ENCODE measurements at regions not wholly inside any gene's neighbourhood (a gene's known extent, or its start where the extent isn't known, plus 50 kb on each side); places are given as distances from the start of the nearest gene placed in this dataset.

- no peak for ATAC-seq
- ChIA-PET POLR2A (no interaction called here), CTCF (no interaction called here)
- no peaks in the 10 kb centered on the region for H3K4me1 Mint-ChIP-seq (ENCODE audit: low read depth)
- no peak for DNase-seq
- H3K36me3 Mint-ChIP-seq (ENCODE audit: low read depth), result no peaks in the 10 kb centered on the region
- intact Hi-C loops (cut with micrococcal nuclease), result no loop called here
- no peak overlapping the region for H3K4me3 Mint-ChIP-seq
- H3K9me3 Mint-ChIP-seq, result no peaks in the 10 kb centered on the region
- H3K27ac Mint-ChIP-seq, result no peak overlapping the region
- TF ChIP-seq, protein P1, sequence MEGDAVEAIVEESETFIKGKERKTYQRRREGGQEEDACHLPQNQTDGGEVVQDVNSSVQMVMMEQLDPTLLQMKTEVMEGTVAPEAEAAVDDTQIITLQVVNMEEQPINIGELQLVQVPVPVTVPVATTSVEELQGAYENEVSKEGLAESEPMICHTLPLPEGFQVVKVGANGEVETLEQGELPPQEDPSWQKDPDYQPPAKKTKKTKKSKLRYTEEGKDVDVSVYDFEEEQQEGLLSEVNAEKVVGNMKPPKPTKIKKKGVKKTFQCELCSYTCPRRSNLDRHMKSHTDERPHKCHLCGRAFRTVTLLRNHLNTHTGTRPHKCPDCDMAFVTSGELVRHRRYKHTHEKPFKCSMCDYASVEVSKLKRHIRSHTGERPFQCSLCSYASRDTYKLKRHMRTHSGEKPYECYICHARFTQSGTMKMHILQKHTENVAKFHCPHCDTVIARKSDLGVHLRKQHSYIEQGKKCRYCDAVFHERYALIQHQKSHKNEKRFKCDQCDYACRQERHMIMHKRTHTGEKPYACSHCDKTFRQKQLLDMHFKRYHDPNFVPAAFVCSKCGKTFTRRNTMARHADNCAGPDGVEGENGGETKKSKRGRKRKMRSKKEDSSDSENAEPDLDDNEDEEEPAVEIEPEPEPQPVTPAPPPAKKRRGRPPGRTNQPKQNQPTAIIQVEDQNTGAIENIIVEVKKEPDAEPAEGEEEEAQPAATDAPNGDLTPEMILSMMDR (IDR thresholded peaks at IDR 0.05), result no peak
- H3K27me3 Mint-ChIP-seq, result no peaks in the 10 kb centered on the region
These were observed 931.0 kb downstream of the NCAM2 start for GRCh38 chr21:21929226-21929625.

GRCh38 chr21:21929789-21930188 lies 931.6 kb downstream of the NCAM2 start:
- DNase-seq (no peak), ATAC-seq (no peak)
- intact Hi-C loops (cut with micrococcal nuclease), result no loop called here
- Mint-ChIP-seq H3K4me3 (no peak overlapping the region), H3K27ac (no peak overlapping the region), H3K9me3 (no peaks in the 10 kb centered on the region), H3K27me3 (no peaks in the 10 kb centered on the region), H3K4me1 (ENCODE audit: low read depth) (no peaks in the 10 kb centered on the region), H3K36me3 (ENCODE audit: low read depth) (no peaks in the 10 kb centered on the region)
- ChIA-PET CTCF (no interaction called here), POLR2A (no interaction called here)
- TF ChIP-seq, protein P1 (IDR thresholded peaks at IDR 0.05), result no peak

GRCh38 chr21:21952566-21952965 lies 954.4 kb downstream of the NCAM2 start:
- TF ChIP-seq, protein P1 (IDR thresholded peaks at IDR 0.05), result no peak
- Mint-ChIP-seq H3K27me3 (no peaks in the 10 kb centered on the region), H3K27ac (no peak overlapping the region), H3K4me3 (no peak overlapping the region), H3K36me3 (ENCODE audit: low read depth) (no peaks in the 10 kb centered on the region), H3K9me3 (peaks cover 7% of the 10 kb centered on the region), H3K4me1 (ENCODE audit: low read depth) (no peaks in the 10 kb centered on the region)
- no peak for ATAC-seq
- POLR2A ChIA-PET, result no interaction called here
- CTCF ChIA-PET, result no interaction called here
- no peak for DNase-seq
- intact Hi-C loops (cut with micrococcal nuclease), result no loop called here

GRCh38 chr21:21955204-21955603 lies 957.0 kb downstream of the NCAM2 start:
- Mint-ChIP-seq H3K4me1 (ENCODE audit: low read depth) (no peaks in the 10 kb centered on the region), H3K36me3 (ENCODE audit: low read depth) (no peaks in the 10 kb centered on the region), H3K27me3 (no peaks in the 10 kb centered on the region), H3K27ac (no peak overlapping the region), H3K9me3 (peaks cover 2% of the 10 kb centered on the region), H3K4me3 (no peak overlapping the region)
- DNase-seq, result no peak
- ChIA-PET CTCF (no interaction called here), POLR2A (interaction anchor here (0.7 kb wide), 1 partner anchor 756 kb away, joined by 3 read pairs; no protein-coding TSS in a partner anchor)
- TF ChIP-seq, protein P1 (IDR thresholded peaks at IDR 0.05), result no peak
- intact Hi-C loops (cut with micrococcal nuclease), result no loop called here
- ATAC-seq, result no peak

GRCh38 chr21:21957490-21957889 lies 959.3 kb downstream of the NCAM2 start:
- no peak overlapping the region for H3K27ac Mint-ChIP-seq
- TF ChIP-seq, protein P1 (IDR thresholded peaks at IDR 0.05), result no peak
- ATAC-seq (no peak), DNase-seq (no peak)
- ChIA-PET POLR2A (no interaction called here), CTCF (no interaction called here)
- H3K9me3 Mint-ChIP-seq, result no peaks in the 10 kb centered on the region
- H3K36me3 Mint-ChIP-seq (ENCODE audit: low read depth), result no peaks in the 10 kb centered on the region
- intact Hi-C loops (cut with micrococcal nuclease), result no loop called here
- no peak overlapping the region for H3K4me3 Mint-ChIP-seq
- no peaks in the 10 kb centered on the region for H3K4me1 Mint-ChIP-seq (ENCODE audit: low read depth)
- H3K27me3 Mint-ChIP-seq, result no peaks in the 10 kb centered on the region
